H9 (cell line): ENCODE measurements at regions not wholly inside any gene's neighbourhood (a gene's known extent, or its start where the extent isn't known, plus 50 kb on each side); places are given as distances from the start of the nearest gene placed in this dataset.
A peak's percentile ranks its signal among the peaks of the same experiment; 100 is the strongest.

Source experiments
- DNase-seq: peaks from one replicate; pipeline ENCODE4 v3.0.0-alpha.2; 2017
- H2AFZ ChIP-seq: one replicate; pipeline ENCODE4 v1.6.1; 2013; ENCODE audit warnings: mild to moderate bottlenecking, low read length, control low read depth, moderate library complexity
- H2AK5ac ChIP-seq: 2 replicates; pipeline ENCODE4 v1.6.1; 2013; ENCODE audit warnings: low read length, control low read depth, mixed read lengths; ENCODE audit not compliant: insufficient read length
- H2BK120ac ChIP-seq: one replicate; pipeline ENCODE4 v1.6.1; 2013; ENCODE audit warnings: low read depth, mild to moderate bottlenecking, low read length, control low read depth, inconsistent platforms; ENCODE audit not compliant: poor library complexity, severe bottlenecking
- H2BK12ac ChIP-seq: 2 replicates; pipeline ENCODE4 v1.6.1; 2013; ENCODE audit warnings: low read length, control low read depth, mixed read lengths, low read depth; ENCODE audit not compliant: insufficient read length
- H2BK15ac ChIP-seq: 2 replicates; pipeline ENCODE4 v1.6.1; 2013; ENCODE audit warnings: low read depth, low read length, control low read depth
- H2BK20ac ChIP-seq: one replicate; pipeline ENCODE4 v1.6.1; 2013; ENCODE audit warnings: low read depth, mild to moderate bottlenecking, low read length, control low read depth, inconsistent platforms; ENCODE audit not compliant: poor library complexity, severe bottlenecking
- H2BK5ac ChIP-seq: 2 replicates; pipeline ENCODE4 v1.6.1; 2013; ENCODE audit warnings: low read length, control low read depth, mixed read lengths; ENCODE audit not compliant: insufficient read length
- H3K14ac ChIP-seq: 2 replicates; pipeline ENCODE4 v1.6.1; 2013; ENCODE audit warnings: low read length, control low read depth; ENCODE audit not compliant: insufficient read depth
- H3K18ac ChIP-seq: 2 replicates; pipeline ENCODE4 v1.6.1; 2013; ENCODE audit warnings: low read depth, mild to moderate bottlenecking, mixed read lengths, low read length, control low read depth; ENCODE audit not compliant: insufficient read length
- H3K23ac ChIP-seq: 2 replicates; pipeline ENCODE4 v1.6.1; 2013; ENCODE audit warnings: low read length, control low read depth, mixed read lengths, low read depth; ENCODE audit not compliant: insufficient read length
- H3K23me2 ChIP-seq: 2 replicates; pipeline ENCODE4 v1.6.1; 2013; ENCODE audit warnings: low read depth, mild to moderate bottlenecking, mixed read lengths, low read length, control low read depth; ENCODE audit not compliant: insufficient read length, poor library complexity, severe bottlenecking
- H3K27ac ChIP-seq: 2 replicates; pipeline ENCODE4 v1.5.1; 2013; ENCODE audit warnings: low read length, control low read depth, mixed read lengths, low read depth; ENCODE audit not compliant: insufficient read length
- H3K27me3 ChIP-seq: 2 replicates; pipeline ENCODE4 v1.6.1; 2013; ENCODE audit warnings: low read length, control low read depth, inconsistent platforms; ENCODE audit not compliant: insufficient read depth
- H3K4ac ChIP-seq: 2 replicates; pipeline ENCODE4 v1.6.1; 2013; ENCODE audit warnings: low read depth, mild to moderate bottlenecking, control low read depth, inconsistent platforms, low read length, moderate library complexity
- H3K4me1 ChIP-seq: 2 replicates; pipeline ENCODE4 v1.6.1; 2013; ENCODE audit warnings: low read length, control low read depth, inconsistent platforms; ENCODE audit not compliant: insufficient read depth
- H3K4me2 ChIP-seq: 2 replicates; pipeline ENCODE4 v1.6.1; 2013; ENCODE audit warnings: low read length, control low read depth, mixed read lengths; ENCODE audit not compliant: insufficient read length, insufficient read depth
- H3K56ac ChIP-seq: 2 replicates; pipeline ENCODE4 v1.6.1; 2013; ENCODE audit warnings: low read depth, mild to moderate bottlenecking, mixed read lengths, low read length, control low read depth; ENCODE audit not compliant: insufficient read length
- H3K79me1 ChIP-seq: 2 replicates; pipeline ENCODE4 v1.6.1; 2013; ENCODE audit warnings: low read depth, mild to moderate bottlenecking, moderate library complexity, low read length, control low read depth, inconsistent platforms; ENCODE audit not compliant: insufficient read depth, poor library complexity, severe bottlenecking
- H3K79me2 ChIP-seq: 2 replicates; pipeline ENCODE4 v1.6.1; 2013; ENCODE audit warnings: low read length, control low read depth, inconsistent platforms; ENCODE audit not compliant: insufficient read depth
- H3K9ac ChIP-seq: 2 replicates; pipeline ENCODE4 v1.6.1; 2013; ENCODE audit warnings: low read length, control low read depth, mixed read lengths; ENCODE audit not compliant: insufficient read length; ENCODE audit errors: extremely low read depth
- H3K9me3 ChIP-seq: one replicate; pipeline ENCODE4 v1.6.1; 2013; ENCODE audit warnings: low read depth, low read length, inconsistent platforms; ENCODE audit not compliant: control insufficient read depth
- H3T11ph ChIP-seq: one replicate; pipeline ENCODE4 v1.6.1; 2013; ENCODE audit warnings: mild to moderate bottlenecking, low read length, control low read depth, inconsistent platforms
- H4K20me1 ChIP-seq: one replicate; pipeline ENCODE4 v1.6.1; 2013; ENCODE audit not compliant: control insufficient read depth, insufficient read length, insufficient read depth
- H4K5ac ChIP-seq: 2 replicates; pipeline ENCODE4 v1.6.1; 2013; ENCODE audit warnings: low read depth, mild to moderate bottlenecking, mixed read lengths, low read length, control low read depth; ENCODE audit not compliant: insufficient read length
- H4K8ac ChIP-seq: replicated peaks from 2 replicates; pipeline ENCODE4 v1.6.1; 2013; ENCODE audit warnings: low read length, control low read depth, mixed read lengths, low read depth; ENCODE audit not compliant: insufficient read length
- H4K91ac ChIP-seq: 2 replicates; pipeline ENCODE4 v1.6.1; 2013; ENCODE audit warnings: low read depth, mild to moderate bottlenecking, moderate library complexity, mixed read lengths, low read length, control low read depth; ENCODE audit not compliant: insufficient read length
- H3K27ac Mint-ChIP-seq, 3 experiments: 2 replicates in 2 of 3; 3 replicates in 1 of 3; pipeline ENCODE4 v1.8.0; 2020 to 2021; ENCODE audit warnings: mixed read lengths in 3 of 3, mild to moderate bottlenecking in 1 of 3, moderate library complexity in 1 of 3
- H3K27me3 Mint-ChIP-seq: 2 replicates; pipeline ENCODE4 v1.8.0; 2021; ENCODE audit warnings: low read depth, mild to moderate bottlenecking, moderate library complexity, mixed read lengths
- H3K36me3 Mint-ChIP-seq, 3 experiments: 2 replicates in 2 of 3; 3 replicates in 1 of 3; pipeline ENCODE4 v1.8.0; 2020 to 2021; ENCODE audit warnings: low read depth in 3 of 3, mixed read lengths in 3 of 3; ENCODE audit not compliant: insufficient read depth in 1 of 3
- H3K4me1 Mint-ChIP-seq, 2 experiments: 2 replicates each; pipeline ENCODE4 v1.8.0; 2020; ENCODE audit warnings: mixed read lengths in 2 of 2
- H3K4me3 Mint-ChIP-seq, 2 experiments: 2 replicates in 1 of 2; 3 replicates in 1 of 2; pipeline ENCODE4 v1.8.0; 2020 to 2021; ENCODE audit warnings: mild to moderate bottlenecking in 2 of 2, mixed read lengths in 2 of 2, moderate library complexity in 1 of 2
- H3K9me3 Mint-ChIP-seq, 2 experiments: 2 replicates in 1 of 2; 3 replicates in 1 of 2; pipeline ENCODE4 v1.8.0; 2020; ENCODE audit warnings: mild to moderate bottlenecking in 2 of 2, mixed read lengths in 2 of 2, moderate library complexity in 1 of 2
- WGBS: extraction: QIAGEN DNeasy Blood & Tissue Kit; methylation state at CpG from one replicate; pipeline ENCODE4 v1.1.7; 2013; ENCODE audit warnings: missing lambda C conversion rate, low lambda C conversion rate, mixed read lengths; ENCODE audit not compliant: insufficient read length; ENCODE audit errors: extremely low coverage; 5-methylcytosine and 5-hydroxymethylcytosine counted together
- TF ChIP-seq, protein P1 (sequence below): fragments of 200-600 bp; sonication (generic); conservative IDR thresholded peaks from 3 replicates; pipeline ENCODE4 v1.8.0; 2021; ENCODE audit warnings: antibody characterized with exemption, mild to moderate bottlenecking

DNA sequence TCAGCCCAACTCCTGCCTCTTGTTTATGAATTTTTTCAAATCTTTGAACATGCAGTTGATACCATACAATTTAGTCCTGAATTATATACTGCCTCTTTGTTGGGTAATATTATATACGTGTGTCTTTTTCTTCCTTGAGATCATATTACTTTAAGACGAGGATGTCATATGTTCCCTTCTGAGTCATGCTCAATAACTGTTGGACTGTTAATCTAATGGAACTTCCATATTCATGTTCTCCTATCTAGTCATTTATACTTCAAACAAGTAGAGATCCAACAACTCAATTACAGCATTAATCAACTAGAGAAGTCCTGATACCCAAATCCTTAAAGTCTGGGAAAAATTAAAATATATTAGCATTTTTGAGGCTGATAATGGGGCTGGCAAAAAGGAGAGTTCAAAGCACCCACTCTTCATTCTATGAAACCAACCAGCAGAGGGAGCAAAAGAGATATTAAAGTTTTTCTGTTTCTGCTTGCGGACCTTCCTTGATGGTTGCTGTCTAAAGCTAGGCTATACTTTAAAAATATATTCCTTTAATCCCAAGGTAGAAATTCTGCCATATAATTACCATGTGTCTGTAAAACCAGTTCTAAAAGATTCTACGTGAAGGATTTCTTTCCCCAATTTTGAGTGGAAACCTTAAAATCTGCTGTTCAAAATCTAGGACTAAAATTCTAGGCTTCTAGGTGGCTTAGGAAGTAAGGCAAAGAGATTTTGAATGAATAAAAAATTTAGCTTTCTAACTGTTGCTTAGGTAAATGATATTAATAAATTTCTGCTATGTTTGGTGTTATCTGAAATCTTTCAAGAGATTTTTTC lies 498.9 kb downstream of the BCKDHB start:
- Mint-ChIP-seq H3K27me3 (no peaks in the 10 kb centered on the region), H3K36me3 (no peaks in the 10 kb centered on the region), H3K9me3 (no peaks in the 10 kb centered on the region), H3K27ac (no peak overlapping the region), H3K4me3 (no peak overlapping the region), H3K4me1 (peaks cover 4 to 7% of the 10 kb centered on the region in 2 experiments)
- no peak overlapping the region for H3K56ac ChIP-seq
- TF ChIP-seq, protein P1, sequence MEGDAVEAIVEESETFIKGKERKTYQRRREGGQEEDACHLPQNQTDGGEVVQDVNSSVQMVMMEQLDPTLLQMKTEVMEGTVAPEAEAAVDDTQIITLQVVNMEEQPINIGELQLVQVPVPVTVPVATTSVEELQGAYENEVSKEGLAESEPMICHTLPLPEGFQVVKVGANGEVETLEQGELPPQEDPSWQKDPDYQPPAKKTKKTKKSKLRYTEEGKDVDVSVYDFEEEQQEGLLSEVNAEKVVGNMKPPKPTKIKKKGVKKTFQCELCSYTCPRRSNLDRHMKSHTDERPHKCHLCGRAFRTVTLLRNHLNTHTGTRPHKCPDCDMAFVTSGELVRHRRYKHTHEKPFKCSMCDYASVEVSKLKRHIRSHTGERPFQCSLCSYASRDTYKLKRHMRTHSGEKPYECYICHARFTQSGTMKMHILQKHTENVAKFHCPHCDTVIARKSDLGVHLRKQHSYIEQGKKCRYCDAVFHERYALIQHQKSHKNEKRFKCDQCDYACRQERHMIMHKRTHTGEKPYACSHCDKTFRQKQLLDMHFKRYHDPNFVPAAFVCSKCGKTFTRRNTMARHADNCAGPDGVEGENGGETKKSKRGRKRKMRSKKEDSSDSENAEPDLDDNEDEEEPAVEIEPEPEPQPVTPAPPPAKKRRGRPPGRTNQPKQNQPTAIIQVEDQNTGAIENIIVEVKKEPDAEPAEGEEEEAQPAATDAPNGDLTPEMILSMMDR: peak; percentile 78
- DNase-seq: no peak
- no peak overlapping the region for H3K4ac ChIP-seq
- no peak overlapping the region for H3K4me2 ChIP-seq
- no peak overlapping the region for H2AK5ac ChIP-seq
- H4K8ac ChIP-seq: no peak overlapping the region
- H2BK20ac ChIP-seq: no peak overlapping the region
- no peak overlapping the region for H3K9ac ChIP-seq
- no peak overlapping the region for H3T11ph ChIP-seq
- H2AFZ ChIP-seq: no peak overlapping the region
- no peaks in the 10 kb centered on the region for H3K79me2 ChIP-seq
- no peak overlapping the region for H3K27ac ChIP-seq
- H2BK15ac ChIP-seq: no peak overlapping the region
- no peaks in the 10 kb centered on the region for H4K20me1 ChIP-seq
- H3K79me1 ChIP-seq: no peaks in the 10 kb centered on the region
- H3K14ac ChIP-seq: no peak overlapping the region
- H3K4me1 ChIP-seq: no peaks in the 10 kb centered on the region
- H4K5ac ChIP-seq: no peak overlapping the region
- no peaks in the 10 kb centered on the region for H3K9me3 ChIP-seq
- H4K91ac ChIP-seq: no peak overlapping the region
- WGBS: no CpG with 5 or more reads among the region's 4 CpGs
- no peak overlapping the region for H3K23ac ChIP-seq
- no peaks in the 10 kb centered on the region for H3K23me2 ChIP-seq
- H2BK5ac ChIP-seq: no peak overlapping the region
- H2BK120ac ChIP-seq: no peak overlapping the region
- no peak overlapping the region for H2BK12ac ChIP-seq
- no peak overlapping the region for H3K18ac ChIP-seq
- H3K27me3 ChIP-seq: no peaks in the 10 kb centered on the region
